Renal cortex interstitium (tissue), 11 donors: ENCODE measurements at regions not wholly inside any gene's neighbourhood (a gene's known extent, or its start where the extent isn't known, plus 50 kb on each side); places are given as distances from the start of the nearest gene placed in this dataset.
"Not testable (repeated sequence)": the region's sequence is repeated elsewhere in the genome, so short reads cannot be mapped to it uniquely, and the experiment has no call there.

ENCODE experiments used
- DNase-seq, 11 donors: peaks; one replicate each; pipeline ENCODE4 v3.0.0-alpha.2; 2013; ENCODE audit warnings: low read depth in 9 of 11, low spot score in 4 of 11; ENCODE audit errors: extremely low read depth in 1 of 11

- DNase-seq = no peak
Measured at GRCh38 chr10:20662742-20663141, 234.4 kb downstream of the NEBL start.

GRCh38 chr10:20659225-20659624, 237.9 kb downstream of the NEBL start:
- DNase-seq = no peak

- DNase-seq = no peak
Measured at GRCh38 chr10:20658158-20658557, 239.0 kb downstream of the NEBL start.

GRCh38 chr10:20656886-20657285, 240.2 kb downstream of the NEBL start:
- DNase-seq = peak in 2 of 11 donors; percentile 14 to 18

- not testable (repeated sequence) for DNase-seq
Measured at GRCh38 chr10:20652424-20652823, 244.7 kb downstream of the NEBL start.

- no peak for DNase-seq
Measured at GRCh38 chr10:20648263-20648874, 248.7 kb downstream of the NEBL start.

GRCh38 chr10:20647756-20648155, 249.4 kb downstream of the NEBL start:
- no peak for DNase-seq

GRCh38 chr10:20644421-20644820, 252.7 kb downstream of the NEBL start:
- no peak for DNase-seq

GRCh38 chr10:20641605-20642004, 255.5 kb downstream of the NEBL start:
- DNase-seq = no peak

GRCh38 chr10:20635570-20635969, 261.5 kb downstream of the NEBL start:
- DNase-seq = no peak

GRCh38 chr10:20634839-20635238, 262.3 kb downstream of the NEBL start:
- DNase-seq = no peak

- DNase-seq = no peak
Measured at GRCh38 chr10:20633714-20634113, 263.4 kb downstream of the NEBL start.

GRCh38 chr10:20632696-20633095, 264.4 kb downstream of the NEBL start:
- DNase-seq = peak in 5 of 11 donors; percentile 6 to 31 (median 26)

GRCh38 chr10:20631229-20631628, 265.9 kb downstream of the NEBL start:
- no peak for DNase-seq

- no peak for DNase-seq
Measured at GRCh38 chr10:20630092-20630643, 266.9 kb downstream of the NEBL start.

- no peak for DNase-seq
Measured at GRCh38 chr10:20627946-20628507, 269.1 kb downstream of the NEBL start.

- no peak for DNase-seq
Measured at GRCh38 chr10:20627087-20627486, 270.0 kb downstream of the NEBL start.

GRCh38 chr10:20625868-20626267, 271.2 kb downstream of the NEBL start:
- no peak for DNase-seq

GRCh38 chr10:20624642-20625041, 272.5 kb downstream of the NEBL start:
- DNase-seq = no peak

- DNase-seq = no peak
Measured at GRCh38 chr10:20623546-20623945, 273.6 kb downstream of the NEBL start.
